Stomach (tissue), 8 donors: ENCODE measurements at regions not wholly inside any gene's neighbourhood (a gene's known extent, or its start where the extent isn't known, plus 50 kb on each side); places are given as distances from the start of the nearest gene placed in this dataset.

Experiments
- DNase-seq, 2 donors: peaks; one replicate each; pipeline versions ENCODE4 v3.0.0 to v3.0.0-alpha.2; 2013 to 2019
- H3K27ac ChIP-seq, 5 donors: fragments of 200-600 bp in 4 of 5; sonication (generic) in 4 of 5; one replicate each; pipeline ENCODE4 v1.5.1; 2013 to 2019; ENCODE audit warnings: mild to moderate bottlenecking in 1 of 5, moderate library complexity in 1 of 5
- H3K27me3 ChIP-seq, 3 donors: fragments of 200-600 bp; sonication (generic); one replicate each; pipeline ENCODE4 v1.5.1; 2017 to 2019; ENCODE audit warnings: mixed run types in 1 of 3
- H3K36me3 ChIP-seq, 4 donors: fragments of 200-600 bp; sonication (generic); 1 replicate in 3 of 4; 2 replicates in 1 of 4; pipeline ENCODE4 v1.5.1; 2016 to 2019
- H3K4me1 ChIP-seq, 4 donors: fragments of 200-600 bp; sonication (generic); one replicate each; pipeline ENCODE4 v1.5.1; 2016 to 2019
- H3K4me3 ChIP-seq, 4 donors: fragments of 200-600 bp; sonication (generic) in 3 of 4; one replicate each; pipeline ENCODE4 v1.5.1; 2016 to 2019; ENCODE audit warnings: mild to moderate bottlenecking in 1 of 4
- H3K9me3 ChIP-seq, 4 donors: fragments of 200-600 bp; sonication (generic); one replicate each; pipeline ENCODE4 v1.5.1; 2016 to 2019
- EP300 ChIP-seq: sonication (generic); formaldehyde crosslinking; IDR thresholded peaks from one replicate; pipeline ENCODE4 v1.6.1; 2017; ENCODE audit warnings: antibody characterized with exemption
- POLR2A ChIP-seq, 4 donors: fragments of 450-650 bp; IDR thresholded peaks; one replicate each; pipeline ENCODE4 v1.6.1; 2016; ENCODE audit warnings: antibody characterized with exemption in 4 of 4, control low read depth in 2 of 4, mild to moderate bottlenecking in 1 of 4, moderate library complexity in 1 of 4
- POLR2AphosphoS5 ChIP-seq, 3 donors: sonication (generic); formaldehyde crosslinking; IDR thresholded peaks; one replicate each; pipeline ENCODE4 v1.6.1; 2016; ENCODE audit warnings: antibody characterized with exemption in 3 of 3
- WGBS, 5 donors: extraction: QIAGEN DNeasy Blood & Tissue Kit in 3 of 5; methylation state at CpG; one replicate each; pipeline versions ENCODE4 v1.1.5 to v1.1.7; 2013 to 2018; 5-methylcytosine and 5-hydroxymethylcytosine counted together
- intact Hi-C: fragments of 100-400 bp; cut with DNase I; formaldehyde crosslinking; loops from one replicate; pipeline ENCODE4 v1.15.1; 2023; ENCODE audit warnings: low total_unique reads
- TF ChIP-seq, protein P1 (sequence below), 7 experiments: fragments of 450-650 bp in 4 of 7; fragments of 200-600 bp in 3 of 7; sonication (generic) in 3 of 7; IDR thresholded peaks; one replicate each; pipeline ENCODE4 v1.5.1; 2016 to 2019; ENCODE audit warnings: antibody characterized with exemption in 7 of 7, control low read depth in 2 of 7, mild to moderate bottlenecking in 1 of 7
- donor health status: healthy with polysubstance abuse.
- donor health status: Bipolar disorder and iron deficiency.
- donor health status: healthy.

DNA sequence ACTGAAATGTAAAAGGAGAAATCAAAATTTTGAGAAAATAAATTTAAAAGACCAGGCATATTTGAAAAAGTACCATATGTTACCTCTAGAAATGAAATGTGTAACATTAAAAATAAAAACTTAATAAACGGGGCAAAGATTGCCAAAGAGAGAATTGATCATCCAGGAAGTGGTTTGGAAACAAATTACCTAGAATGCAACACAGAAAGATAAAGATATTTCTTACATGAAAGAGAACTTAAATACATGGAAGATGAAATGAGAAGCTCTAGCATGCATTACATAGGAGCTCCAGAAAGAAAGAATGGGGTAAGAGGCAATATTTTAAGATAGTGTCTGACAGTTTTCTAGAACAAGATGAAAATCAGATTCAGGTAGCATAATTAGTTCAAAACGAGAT, 235.9 kb upstream of the IRF2BP2 start:
- Histone ChIP-seq H3K36me3 (no peaks in the 10 kb centered on the region), H3K9me3 (no peaks in the 10 kb centered on the region), H3K27ac (peak overlapping the region in 1 of 5 donors; percentile 44), H3K27me3 (no peaks in the 10 kb centered on the region), H3K4me1 (peaks cover 2 to 73% (median 11%) of the 10 kb centered on the region in 4 donors), H3K4me3 (no peak overlapping the region)
- WGBS, 5 donors, result 70 to 81% (median 75%) methylated on average over 2 of the region's 2 CpGs
- no peak for DNase-seq
- intact Hi-C loops, result no loop called here
- no peak for TF ChIP-seq EP300

DNA sequence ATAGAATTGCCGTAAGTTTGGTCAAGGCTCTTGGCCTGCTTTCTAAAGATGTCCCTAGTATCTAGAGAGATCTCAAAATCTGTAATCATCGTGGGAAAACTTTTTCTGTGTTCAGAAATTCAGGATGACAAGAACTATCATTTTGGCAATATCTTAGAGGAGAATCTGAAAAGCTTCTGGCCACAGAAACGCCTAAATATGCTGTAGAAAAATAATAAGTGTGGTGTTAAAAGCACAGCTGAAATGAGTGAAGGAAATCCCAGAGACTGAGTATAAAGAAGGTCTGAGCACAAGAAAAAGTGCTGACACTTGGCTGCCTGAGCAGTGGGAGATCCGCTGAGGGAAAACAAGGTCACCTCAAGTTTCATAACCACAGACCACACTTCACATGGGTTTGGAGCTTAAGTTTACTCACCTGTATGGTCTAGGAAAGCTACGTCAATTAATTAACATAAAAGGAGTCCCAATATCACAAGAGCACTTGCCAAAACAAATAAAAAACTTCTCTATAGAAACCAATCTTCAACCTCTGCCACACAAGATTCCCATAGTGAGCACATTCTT, 235.2 kb upstream of the IRF2BP2 start:
- Histone ChIP-seq H3K27ac (peak overlapping the region in 4 of 5 donors; percentile 6 to 54 (median 32)), H3K9me3 (no peaks in the 10 kb centered on the region), H3K36me3 (no peaks in the 10 kb centered on the region), H3K27me3 (no peaks in the 10 kb centered on the region), H3K4me1 (peaks cover 2 to 67% (median 11%) of the 10 kb centered on the region in 4 donors), H3K4me3 (no peak overlapping the region)
- intact Hi-C loops, result no loop called here
- TF ChIP-seq, protein P1, sequence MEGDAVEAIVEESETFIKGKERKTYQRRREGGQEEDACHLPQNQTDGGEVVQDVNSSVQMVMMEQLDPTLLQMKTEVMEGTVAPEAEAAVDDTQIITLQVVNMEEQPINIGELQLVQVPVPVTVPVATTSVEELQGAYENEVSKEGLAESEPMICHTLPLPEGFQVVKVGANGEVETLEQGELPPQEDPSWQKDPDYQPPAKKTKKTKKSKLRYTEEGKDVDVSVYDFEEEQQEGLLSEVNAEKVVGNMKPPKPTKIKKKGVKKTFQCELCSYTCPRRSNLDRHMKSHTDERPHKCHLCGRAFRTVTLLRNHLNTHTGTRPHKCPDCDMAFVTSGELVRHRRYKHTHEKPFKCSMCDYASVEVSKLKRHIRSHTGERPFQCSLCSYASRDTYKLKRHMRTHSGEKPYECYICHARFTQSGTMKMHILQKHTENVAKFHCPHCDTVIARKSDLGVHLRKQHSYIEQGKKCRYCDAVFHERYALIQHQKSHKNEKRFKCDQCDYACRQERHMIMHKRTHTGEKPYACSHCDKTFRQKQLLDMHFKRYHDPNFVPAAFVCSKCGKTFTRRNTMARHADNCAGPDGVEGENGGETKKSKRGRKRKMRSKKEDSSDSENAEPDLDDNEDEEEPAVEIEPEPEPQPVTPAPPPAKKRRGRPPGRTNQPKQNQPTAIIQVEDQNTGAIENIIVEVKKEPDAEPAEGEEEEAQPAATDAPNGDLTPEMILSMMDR (IDR thresholded peaks at IDR 0.05), result no peak
- TF ChIP-seq POLR2A (IDR thresholded peaks at IDR 0.05) (no peak), EP300 (no peak), POLR2AphosphoS5 (IDR thresholded peaks at IDR 0.05) (no peak)
- WGBS, 5 donors, result 53 to 64% (median 58%) methylated on average over 5 of the region's 5 CpGs
- DNase-seq, result no peak

GRCh38 chr1:234844479-234845031, 234.6 kb upstream of the IRF2BP2 start:
- peak overlapping the region in 1 of 5 donors; percentile 4 for H3K27ac ChIP-seq
- intact Hi-C loops, result no loop called here
- no peak overlapping the region for H3K4me3 ChIP-seq
- DNase-seq, result peak in 1 of 2 donors; percentile 60
- no peaks in the 10 kb centered on the region for H3K36me3 ChIP-seq
- H3K27me3 ChIP-seq, result no peaks in the 10 kb centered on the region
- H3K4me1 ChIP-seq, result peaks cover 2 to 60% (median 11%) of the 10 kb centered on the region in 4 donors
- no peaks in the 10 kb centered on the region for H3K9me3 ChIP-seq
- 71 to 81% (median 74%) methylated on average over 7 of the region's 7 CpGs for WGBS, 5 donors
- TF ChIP-seq POLR2AphosphoS5 (IDR thresholded peaks at IDR 0.05) (peak in 1 of 3 donors; percentile 23), POLR2A (IDR thresholded peaks at IDR 0.05) (no peak)
- TF ChIP-seq, protein P1 (IDR thresholded peaks at IDR 0.05), result no peak

- H3K4me1 ChIP-seq, result peaks cover 2 to 54% (median 11%) of the 10 kb centered on the region in 4 donors
- intact Hi-C loops, result no loop called here
- no peak overlapping the region for H3K4me3 ChIP-seq
- no peaks in the 10 kb centered on the region for H3K9me3 ChIP-seq
- TF ChIP-seq, protein P1 (IDR thresholded peaks at IDR 0.05), result no peak
- no peak for TF ChIP-seq EP300
- TF ChIP-seq POLR2AphosphoS5 (IDR thresholded peaks at IDR 0.05), result no peak
- no peaks in the 10 kb centered on the region for H3K36me3 ChIP-seq
- no peak for DNase-seq
- WGBS, 5 donors, result 46 to 68% (median 64%) methylated on average over 3 of the region's 3 CpGs
- peak overlapping the region in 1 of 5 donors; percentile 4 for H3K27ac ChIP-seq
- H3K27me3 ChIP-seq, result no peaks in the 10 kb centered on the region
These were observed 234.0 kb upstream of the IRF2BP2 start for GRCh38 chr1:234843946-234844345.
